GM18499 (cell line): ENCODE measurements at regions not wholly inside any gene's neighbourhood (a gene's known extent, or its start where the extent isn't known, plus 50 kb on each side); places are given as distances from the start of the nearest gene placed in this dataset.

Source experiments
- ATAC-seq: cut with Tn5 transposase; IDR thresholded peaks from one replicate; pipeline ENCODE4 v1.9.1; 2021; ENCODE audit warnings: moderate number of reproducible peaks; ENCODE audit not compliant: insufficient read depth, unreplicated experiment

DNA sequence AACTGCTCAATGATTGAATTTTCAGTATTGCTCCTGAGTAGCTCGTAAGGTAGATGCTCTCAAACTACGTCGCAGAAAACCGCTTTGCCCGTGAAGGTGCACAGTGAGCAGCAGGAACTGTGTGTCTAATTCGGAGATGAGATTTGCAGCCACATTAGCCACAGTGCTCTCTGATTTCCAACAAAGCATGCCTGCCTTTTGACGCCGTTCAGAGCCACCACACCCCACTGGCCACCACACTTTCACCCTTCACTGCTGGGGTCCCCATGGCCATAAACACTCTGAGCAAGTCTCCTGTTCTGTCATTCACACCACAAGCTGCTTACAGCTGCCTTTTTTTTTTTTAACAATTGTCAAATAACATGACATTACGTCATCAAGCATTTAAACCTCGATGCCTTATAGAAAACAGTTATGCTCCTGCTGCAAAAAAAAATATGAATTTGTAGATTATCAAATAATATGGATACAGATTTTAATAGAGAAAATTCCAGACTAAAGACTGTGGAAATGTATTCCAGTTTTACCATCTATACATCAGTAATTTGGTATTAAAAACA lies 578.8 kb upstream of the PFKP start:
- no peak for ATAC-seq

DNA sequence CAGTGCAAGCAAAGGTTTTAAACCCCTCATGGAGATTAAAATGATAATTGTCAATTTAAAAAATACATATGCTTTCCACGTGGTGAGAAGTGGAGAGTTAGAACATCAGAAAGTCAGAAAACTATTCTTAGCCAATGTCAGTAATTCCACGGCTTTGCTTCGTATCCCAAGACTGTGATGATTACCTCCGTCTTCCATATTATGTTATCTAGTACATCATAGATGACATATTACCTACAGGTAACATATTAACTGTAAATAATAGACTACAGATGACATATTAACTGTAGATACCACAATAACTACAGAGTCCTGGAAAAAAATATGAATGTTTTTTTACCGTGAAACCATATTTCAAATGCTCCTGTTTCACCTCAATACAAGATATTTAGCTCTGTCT lies 579.4 kb upstream of the PFKP start:
- no peak for ATAC-seq

DNA sequence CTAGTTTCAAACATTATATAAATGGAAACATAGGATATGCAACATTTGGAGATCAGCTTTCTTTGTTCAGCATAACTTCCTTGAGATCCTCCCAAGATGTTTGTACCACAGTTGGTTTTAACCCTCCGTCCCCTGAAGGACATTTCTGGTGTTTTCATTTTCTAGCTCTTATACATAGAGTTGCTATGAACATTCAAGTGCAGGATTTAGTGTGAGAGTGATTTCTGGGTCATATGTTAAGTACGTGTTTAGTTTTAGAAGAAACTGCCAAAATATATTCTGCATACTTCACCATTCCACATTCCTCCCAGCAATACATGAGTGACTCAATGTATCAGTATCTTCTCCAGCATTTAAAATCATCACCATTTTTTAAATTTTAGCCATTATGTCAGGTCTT lies 588.7 kb upstream of the PFKP start:
- no peak for ATAC-seq

DNA sequence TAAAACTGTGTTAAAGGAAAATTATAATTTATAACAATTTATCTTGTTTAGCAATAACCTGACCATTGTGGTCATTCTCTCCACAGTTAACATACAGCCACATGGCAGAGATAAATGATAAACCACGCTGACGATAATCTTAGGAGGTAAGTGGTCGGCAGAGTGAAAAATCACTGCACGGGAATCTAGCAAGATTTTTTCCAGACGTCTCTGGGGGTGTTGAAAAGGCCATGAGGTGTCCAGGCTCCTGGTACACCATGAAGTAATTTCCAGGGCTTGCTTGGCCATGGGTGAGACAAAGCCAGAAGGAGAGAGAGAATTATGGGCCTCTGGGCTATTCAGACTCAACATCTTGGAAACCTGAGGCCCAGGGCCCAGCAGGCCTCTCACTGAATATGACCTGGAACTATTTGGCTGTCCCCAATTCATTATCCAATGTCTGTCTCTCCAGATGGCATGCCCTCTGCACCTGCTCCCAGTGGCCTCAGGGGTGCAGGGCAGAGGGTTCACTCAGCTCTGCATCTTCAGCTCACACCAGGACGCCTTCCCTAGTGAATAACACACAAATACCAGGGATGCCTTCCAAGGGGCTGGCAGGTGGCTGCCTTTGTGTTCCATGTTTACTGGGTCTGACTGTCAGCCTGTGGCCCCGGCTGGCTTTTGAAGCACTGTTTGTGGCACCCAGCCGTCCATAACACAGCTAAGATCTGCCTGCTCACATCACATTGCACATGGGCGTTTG lies 590.4 kb upstream of the PFKP start:
- no peak for ATAC-seq

DNA sequence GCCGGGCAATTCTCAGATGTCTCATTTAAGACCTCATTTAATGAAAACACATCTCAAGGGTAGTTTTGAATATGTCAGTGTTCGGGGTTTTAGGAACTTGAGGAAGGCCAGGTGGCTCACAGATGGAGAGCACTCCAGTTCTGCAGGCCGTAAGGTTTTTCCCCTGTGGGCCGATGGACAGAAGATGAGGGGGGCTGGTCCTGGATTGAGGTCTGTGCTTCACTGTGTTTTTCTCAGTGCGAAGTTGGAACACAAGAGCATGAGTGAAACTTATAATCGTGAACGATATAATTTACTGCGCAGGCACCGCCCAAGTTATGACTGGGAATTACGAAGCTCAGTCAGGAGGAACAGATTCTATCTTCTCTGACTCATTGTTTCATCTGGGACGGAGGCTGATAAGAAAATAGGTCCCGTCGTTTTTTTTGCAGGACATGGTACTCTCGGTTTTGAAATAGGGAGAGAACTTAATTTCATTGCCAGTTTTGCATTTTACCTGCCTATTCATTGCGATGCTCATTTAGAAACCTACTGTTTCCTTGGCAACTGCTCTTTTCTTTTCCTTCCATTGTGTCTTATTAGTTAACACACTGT lies 591.0 kb upstream of the PFKP start:
- no peak for ATAC-seq

DNA sequence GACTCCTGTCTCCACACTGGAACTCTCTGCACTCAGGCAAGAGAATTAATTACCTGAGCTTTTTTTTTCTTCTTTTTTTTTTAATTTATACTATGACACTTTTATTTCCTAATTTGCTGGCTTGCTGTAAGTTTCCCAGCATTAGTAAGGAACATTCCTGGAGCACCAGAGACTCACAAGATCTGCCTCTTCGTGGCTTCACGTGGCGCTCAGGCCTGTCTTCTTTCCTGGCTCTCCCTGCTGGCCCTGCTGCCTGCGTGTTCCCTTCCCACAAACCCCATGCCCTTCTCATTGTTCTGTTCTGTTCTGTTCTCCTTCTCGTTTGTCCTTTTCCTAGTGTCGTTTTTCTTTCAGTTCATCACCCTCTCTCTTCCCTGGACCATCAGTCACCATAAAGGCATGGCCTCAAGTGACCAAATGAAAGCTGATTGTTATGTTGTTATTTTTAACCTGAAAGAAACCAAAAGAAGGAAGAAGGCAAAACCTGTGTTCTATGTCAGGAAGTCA lies 591.6 kb upstream of the PFKP start:
- ATAC-seq = no peak

DNA sequence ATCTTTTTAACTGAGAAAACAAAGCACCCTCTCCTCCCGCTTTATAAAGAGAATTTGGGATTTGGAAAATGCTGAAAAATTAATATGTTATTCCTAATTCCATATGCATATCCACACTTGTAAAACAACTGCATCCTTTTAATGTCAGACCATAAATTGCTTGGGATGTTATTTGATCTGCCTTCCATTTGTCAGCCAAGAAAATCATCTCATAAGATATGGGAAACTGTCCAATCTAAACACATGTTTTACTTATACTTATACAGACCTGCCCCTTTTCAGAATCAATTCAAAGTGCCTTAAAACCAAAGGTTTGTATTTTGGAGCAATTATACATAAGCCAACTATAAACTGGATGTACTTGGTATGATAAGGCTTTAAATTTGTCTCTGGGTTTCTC lies 595.5 kb upstream of the PFKP start:
- ATAC-seq = no peak

DNA sequence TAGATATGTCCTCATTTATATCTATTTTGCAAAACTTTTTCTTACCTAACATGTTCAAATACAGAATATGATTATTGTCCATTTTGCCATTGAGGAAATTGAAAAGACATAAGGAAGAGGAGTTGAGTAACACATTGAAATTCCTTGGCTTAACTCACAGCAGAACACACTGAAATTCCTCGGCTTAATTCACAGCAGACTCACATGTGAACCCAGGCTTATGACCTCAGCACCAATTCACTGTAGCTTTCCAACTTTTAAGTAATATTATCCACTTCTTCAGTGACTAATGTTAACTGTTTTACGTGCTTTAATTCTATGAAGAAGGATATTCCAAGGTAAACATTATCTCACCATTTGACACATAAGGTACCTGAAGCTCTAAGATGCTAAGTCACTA lies 597.5 kb upstream of the PFKP start:
- ATAC-seq = no peak

DNA sequence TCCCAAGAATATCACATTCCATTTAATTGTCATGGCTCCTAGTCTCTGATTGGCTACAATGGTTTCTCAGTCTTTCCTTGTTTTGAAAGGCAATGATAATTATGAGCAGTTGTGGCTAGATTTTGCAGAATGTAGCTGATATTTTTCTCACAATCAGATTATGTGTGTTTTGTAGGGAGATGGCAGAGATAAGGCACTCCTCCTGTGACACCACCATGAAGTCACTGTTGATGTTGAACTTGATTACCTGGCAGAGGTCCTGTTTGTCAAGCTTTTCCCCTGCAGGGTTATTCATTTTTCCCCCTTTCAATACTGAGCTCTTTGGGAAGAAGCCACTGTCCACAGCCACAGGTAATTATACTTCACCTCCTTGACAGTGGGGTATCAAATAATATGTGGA lies 602.9 kb upstream of the PFKP start:
- no peak for ATAC-seq

DNA sequence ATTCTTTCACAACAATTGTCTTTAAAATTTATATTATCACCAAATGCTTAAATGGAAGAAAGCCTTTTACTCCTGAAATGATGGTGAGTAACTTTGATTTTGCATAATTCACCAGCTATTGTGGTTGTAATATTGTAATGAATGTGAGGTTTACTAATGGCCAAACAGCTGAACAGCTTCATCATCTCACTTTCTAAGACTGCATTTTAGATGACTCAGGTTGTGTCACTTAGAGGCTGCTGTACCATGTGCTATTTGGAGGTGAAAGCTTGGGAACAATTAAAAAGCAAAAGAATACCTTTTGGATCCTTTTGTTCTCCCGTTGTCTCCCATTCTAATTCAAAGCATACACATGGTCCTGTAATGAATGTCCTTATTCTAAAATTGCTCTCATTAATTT lies 604.0 kb upstream of the PFKP start:
- no peak for ATAC-seq

DNA sequence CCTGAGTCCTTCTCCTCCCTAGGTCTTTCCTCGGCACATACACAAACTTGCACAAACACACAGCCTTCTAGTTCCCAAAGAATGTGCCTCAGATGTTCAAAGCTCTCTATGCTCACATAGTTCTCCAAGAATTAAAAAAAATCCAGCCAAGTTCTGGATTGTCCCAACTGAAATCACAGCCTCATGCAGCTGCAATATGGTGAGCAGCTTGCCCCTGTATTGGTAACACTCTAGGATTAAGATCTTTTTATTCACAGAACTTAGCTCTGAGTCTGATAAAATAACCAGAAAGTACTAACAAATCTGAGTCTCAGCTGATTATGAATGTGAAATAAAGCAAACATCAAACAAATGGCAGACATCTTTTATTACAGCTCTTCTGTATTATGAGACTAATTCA lies 604.8 kb upstream of the PFKP start:
- no peak for ATAC-seq

DNA sequence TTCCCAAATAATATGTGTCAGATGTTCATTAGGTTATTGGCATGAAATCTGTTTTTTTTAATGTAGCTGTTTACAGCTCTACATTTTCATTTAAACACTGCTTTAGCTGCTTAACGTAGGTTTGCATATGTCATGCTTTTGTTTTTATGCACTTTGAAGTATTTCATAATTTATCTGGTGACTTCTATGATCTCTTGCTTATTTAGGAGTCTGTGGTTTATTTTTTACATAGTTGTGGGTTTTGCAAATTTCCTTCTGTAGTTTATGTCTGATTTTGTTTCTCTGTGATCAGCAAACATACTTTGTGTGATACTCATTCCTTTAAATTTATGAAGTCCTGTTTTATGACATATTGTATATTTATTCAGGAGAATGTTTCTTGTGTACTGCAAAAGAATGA lies 606.5 kb upstream of the PFKP start:
- ATAC-seq = no peak

DNA sequence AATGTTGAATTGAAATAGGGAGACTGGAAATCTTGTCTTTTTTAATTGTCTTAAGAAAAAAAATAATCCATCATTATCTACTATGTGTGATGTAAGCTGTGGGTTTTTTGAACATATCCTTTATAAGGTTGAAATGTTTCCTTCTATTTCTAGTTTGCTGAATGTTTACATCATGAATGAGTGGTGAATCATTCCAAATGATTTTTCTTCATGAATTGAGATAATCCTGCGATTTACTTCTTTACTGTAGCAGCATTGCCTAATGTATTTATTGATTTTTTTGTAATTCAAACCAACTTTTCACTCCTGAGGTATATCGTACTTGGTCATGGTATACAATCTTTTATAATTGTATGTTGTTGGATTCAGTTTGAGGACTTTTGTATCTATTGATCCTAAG lies 607.6 kb upstream of the PFKP start:
- no peak for ATAC-seq

DNA sequence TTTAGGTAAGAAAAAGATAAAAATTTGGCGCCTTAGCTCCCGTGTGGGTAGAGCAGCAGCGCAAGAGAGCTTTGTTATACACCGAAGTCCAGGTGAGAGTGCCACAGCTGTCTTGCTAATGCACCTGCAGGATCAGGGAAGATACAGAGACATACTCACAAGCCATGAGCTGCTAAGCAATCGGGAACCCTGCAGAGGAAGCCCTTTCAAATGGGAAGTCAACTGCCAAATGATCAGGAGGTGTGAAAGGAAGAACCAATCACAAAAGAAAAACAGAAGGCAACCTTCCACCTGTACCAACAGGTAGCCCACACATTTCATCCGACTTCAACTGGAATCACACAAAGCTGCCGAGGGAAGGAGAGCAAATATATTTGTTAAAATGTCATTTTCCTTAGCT lies 610.5 kb upstream of the PFKP start:
- ATAC-seq = no peak

DNA sequence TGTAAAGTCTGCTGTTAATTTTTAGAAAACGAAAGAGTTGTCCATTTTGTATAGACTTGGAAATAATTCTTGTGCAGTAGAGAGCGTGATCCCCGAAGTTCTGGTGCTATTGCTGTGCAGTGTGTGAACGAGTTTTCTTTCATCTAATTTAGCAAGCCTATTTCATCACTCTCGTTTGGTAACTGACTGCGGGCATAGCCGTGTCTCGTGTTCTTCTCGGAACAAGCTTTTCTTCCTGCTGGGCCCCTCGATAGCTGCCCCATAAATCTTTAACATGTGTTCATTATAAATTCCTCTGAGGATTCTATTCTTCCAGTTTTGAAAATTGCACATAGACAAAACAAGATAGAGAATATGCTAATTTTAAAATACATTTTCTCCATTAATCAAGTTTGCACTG lies 622.0 kb upstream of the PFKP start:
- no peak for ATAC-seq

DNA sequence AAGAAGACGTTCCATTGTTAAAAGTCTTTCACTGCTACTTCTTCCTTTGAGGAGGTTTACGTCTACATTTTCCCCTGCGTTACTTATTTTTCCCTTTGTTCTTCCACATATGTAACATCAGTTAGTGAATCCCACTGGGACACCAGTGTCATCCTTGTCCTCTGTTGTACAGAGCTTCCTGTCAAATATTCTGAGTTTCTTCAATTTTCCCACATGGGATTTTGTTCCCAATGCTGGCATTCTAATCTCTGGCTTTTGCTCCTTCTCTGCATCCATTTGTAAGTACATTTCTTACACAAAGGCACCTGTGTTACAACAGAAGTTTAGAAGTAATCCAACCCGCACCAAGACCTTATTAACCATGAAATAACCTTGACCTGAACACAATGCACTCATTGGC lies 627.4 kb upstream of the PFKP start:
- no peak for ATAC-seq

DNA sequence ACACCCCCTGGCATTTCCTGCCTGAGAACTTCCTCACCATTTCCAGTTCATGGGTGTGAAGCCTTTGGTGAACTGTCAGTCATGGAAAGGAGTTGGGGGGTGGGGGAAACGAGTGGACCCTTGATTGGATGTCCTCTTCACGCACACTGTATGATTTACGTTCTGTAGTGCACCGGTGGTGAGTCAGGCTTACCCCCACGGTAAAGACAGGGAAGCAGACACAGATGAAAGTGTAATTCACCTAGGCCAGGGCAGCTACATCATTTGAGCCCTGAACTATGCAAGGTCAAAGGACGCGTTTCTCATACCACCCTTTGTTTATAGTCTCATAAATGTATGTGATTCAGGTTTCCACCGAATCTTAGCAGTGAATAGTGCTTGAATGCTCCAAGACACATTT lies 628.3 kb upstream of the PFKP start:
- ATAC-seq = no peak

DNA sequence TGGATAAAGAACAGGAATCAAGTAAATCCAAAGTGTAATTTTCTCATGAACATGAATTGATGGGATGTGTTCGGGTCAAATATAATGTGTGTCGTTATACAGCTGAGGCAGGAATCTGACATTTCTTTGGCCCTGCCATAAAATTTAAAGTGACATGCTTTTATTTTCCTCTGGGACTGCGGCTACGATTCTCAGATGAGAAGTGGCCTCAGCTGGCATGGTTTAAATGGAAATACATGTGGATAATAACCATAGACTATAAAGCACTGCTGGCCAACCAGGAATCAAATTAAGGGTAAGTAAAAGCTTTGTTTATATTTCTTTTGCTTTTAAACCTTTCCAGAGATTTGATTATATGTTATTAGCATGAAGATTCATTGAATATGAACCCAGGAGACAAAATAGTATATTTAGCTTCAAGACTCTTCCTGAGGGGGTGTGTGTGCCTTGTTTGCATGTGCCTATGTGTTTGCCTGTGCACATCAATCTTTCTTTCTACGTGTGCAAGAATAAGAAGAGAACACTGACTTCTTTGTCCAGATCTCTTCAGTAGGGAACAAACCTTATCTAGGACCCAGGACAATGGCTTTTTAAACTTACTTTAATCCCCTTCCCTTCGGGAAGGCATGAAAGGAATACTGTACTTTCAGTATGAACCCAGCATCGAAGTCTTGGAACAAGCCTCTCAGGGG lies 629.0 kb upstream of the PFKP start:
- no peak for ATAC-seq

DNA sequence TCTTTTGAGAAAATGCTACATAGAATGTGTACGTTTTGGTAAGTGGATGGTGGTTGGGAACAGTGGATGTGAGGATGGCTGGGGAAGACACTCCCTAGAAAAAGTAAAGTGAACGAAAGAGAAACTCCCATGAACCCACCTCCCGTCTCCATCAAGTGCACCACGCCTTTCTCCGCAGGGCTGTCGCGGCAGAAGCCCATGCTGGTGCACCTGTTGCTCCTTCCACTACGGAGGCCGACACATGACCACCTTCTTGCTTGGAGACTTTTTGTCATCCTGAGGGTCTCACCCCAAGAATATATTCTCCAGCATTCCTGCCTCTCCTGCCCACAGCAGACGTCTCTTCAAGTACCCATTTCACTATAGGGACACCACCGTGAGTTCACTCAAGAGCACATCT lies 630.4 kb upstream of the PFKP start:
- ATAC-seq = no peak

DNA sequence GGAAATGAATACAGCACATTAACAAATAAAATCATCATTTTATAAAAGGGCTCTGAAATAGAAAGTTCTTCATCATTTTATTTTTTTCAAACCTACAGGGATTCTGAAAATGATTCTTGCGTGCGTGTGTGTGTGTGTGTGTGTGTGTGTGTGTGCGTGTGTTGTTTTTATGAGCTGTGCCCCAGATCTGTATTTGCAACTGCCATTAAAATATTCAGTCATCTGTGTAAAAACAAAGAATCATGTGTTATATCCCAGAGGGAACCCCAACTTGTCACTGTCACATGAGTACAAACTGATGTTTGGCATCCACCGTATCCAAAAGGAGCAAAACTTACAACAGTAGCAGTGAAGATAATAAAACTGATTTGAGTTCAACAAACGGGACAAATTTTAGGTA lies 635.4 kb upstream of the PFKP start:
- no peak for ATAC-seq

DNA sequence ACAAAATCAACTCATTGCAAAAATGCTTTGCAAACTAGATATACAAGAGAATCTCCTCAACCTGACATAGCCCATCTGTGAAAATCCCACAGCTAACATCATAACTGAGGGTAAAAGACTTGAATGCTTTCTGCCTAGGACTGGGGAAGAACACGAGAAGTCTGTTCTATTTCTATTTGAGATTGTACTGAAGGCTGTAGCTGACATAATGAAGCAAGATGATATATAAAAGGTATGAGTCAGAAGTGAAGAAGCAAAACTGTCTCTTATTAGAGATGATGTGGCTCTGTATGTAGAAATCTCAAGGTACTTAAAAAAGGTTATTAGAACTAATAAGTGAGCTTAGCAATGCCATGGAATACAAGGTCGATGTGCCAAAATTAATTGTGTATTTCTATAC lies 639.9 kb upstream of the PFKP start:
- no peak for ATAC-seq
